ENCODE measurements at regions not wholly inside any gene's neighbourhood (a gene's known extent, or its start where the extent isn't known, plus 50 kb on each side); places are given as distances from the start of the nearest gene placed in this dataset.
A peak's percentile ranks its signal among the peaks of the same experiment; 100 is the strongest.

DNA sequence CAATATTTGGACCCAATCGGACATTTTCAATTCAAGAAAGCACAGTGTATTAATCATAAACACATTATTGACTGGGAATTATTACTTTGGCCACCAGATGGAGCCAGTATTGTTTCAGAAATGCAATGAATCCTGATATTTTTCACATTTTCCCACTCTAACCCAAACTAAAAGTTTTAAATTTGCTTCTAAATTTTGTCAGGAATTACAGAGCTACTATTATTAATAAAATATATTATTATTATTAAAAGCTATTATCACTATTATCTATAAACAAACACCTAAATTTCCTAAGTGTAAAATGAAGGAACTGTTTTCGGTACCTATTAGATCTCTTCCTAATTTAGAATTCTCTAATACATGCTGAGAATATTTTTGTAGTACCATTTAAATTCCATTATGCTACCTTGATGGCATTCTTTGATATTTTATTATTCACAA lies 245.3 kb downstream of the OGFRL1 start:
- TF ChIP-seq EZH2phosphoT487 (IDR thresholded peaks at IDR 0.05; ENCODE audit: low read length) = no peak
- no peak for TF ChIP-seq EZH2 (optimal IDR thresholded peaks at IDR 0.05; ENCODE audit: low read depth, low read length)
- TF ChIP-seq, protein P1, sequence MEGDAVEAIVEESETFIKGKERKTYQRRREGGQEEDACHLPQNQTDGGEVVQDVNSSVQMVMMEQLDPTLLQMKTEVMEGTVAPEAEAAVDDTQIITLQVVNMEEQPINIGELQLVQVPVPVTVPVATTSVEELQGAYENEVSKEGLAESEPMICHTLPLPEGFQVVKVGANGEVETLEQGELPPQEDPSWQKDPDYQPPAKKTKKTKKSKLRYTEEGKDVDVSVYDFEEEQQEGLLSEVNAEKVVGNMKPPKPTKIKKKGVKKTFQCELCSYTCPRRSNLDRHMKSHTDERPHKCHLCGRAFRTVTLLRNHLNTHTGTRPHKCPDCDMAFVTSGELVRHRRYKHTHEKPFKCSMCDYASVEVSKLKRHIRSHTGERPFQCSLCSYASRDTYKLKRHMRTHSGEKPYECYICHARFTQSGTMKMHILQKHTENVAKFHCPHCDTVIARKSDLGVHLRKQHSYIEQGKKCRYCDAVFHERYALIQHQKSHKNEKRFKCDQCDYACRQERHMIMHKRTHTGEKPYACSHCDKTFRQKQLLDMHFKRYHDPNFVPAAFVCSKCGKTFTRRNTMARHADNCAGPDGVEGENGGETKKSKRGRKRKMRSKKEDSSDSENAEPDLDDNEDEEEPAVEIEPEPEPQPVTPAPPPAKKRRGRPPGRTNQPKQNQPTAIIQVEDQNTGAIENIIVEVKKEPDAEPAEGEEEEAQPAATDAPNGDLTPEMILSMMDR (IDR thresholded peaks at IDR 0.05; ENCODE audit: low read length) = peak; percentile 42
- H3K36me3 ChIP-seq (replicated peaks; ENCODE audit: insufficient read depth, low read length) = no peaks in the 10 kb centered on the region
- H4K20me1 ChIP-seq (ENCODE audit: insufficient read depth, low read length) = no peaks in the 10 kb centered on the region
- H3K9me3 ChIP-seq (replicated peaks; ENCODE audit: insufficient read depth, low read length) = no peaks in the 10 kb centered on the region
- no peak overlapping the region for H3K27ac ChIP-seq (ENCODE audit: low read length)
- no peak for DNase-seq
- H3K9ac ChIP-seq (ENCODE audit: low read length) = no peak overlapping the region
- no peak overlapping the region for H2AFZ ChIP-seq (ENCODE audit: low read length)
- H3K4me2 ChIP-seq (ENCODE audit: low read depth, low read length) = no peak overlapping the region
- no peaks in the 10 kb centered on the region for H3K27me3 ChIP-seq (replicated peaks; ENCODE audit: insufficient read depth, low read length)
- H3F3A ChIP-seq (ENCODE audit: insufficient read depth, low read length) = no peaks in the 10 kb centered on the region
- H3K4me1 ChIP-seq (ENCODE audit: low read length) = no peaks in the 10 kb centered on the region
- no peak overlapping the region for H3K4me3 ChIP-seq (ENCODE audit: low read length)
- H3K9me2 ChIP-seq (replicated peaks; ENCODE audit: insufficient read depth, low read length) = no peaks in the 10 kb centered on the region
- H3K79me2 ChIP-seq (ENCODE audit: low read length) = no peaks in the 10 kb centered on the region

DNA sequence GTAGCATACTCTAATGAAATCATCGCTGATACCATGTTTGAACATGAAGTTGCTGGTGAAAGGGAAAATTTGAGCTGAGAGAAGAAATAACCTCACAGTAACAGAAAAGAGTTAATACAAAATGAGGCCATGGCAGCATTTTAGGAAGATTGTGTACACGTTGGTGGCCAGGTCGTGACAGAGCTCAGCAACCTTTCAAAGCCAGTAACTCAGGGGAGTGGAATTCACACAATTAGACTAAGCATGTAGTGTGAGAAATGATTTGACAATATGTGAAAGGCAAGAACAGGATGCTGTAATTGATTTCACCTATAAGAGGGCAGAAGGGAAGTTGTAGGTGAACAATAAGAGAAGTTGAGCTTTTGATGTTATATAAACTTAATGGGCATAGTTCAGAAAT lies 246.3 kb downstream of the OGFRL1 start:
- Histone ChIP-seq H2AFZ (ENCODE audit: low read length) (no peak overlapping the region), H3K36me3 (replicated peaks; ENCODE audit: insufficient read depth, low read length) (no peaks in the 10 kb centered on the region), H3K27me3 (replicated peaks; ENCODE audit: insufficient read depth, low read length) (no peaks in the 10 kb centered on the region), H3K4me2 (ENCODE audit: low read depth, low read length) (no peak overlapping the region), H3K9me2 (replicated peaks; ENCODE audit: insufficient read depth, low read length) (no peaks in the 10 kb centered on the region), H3K9ac (ENCODE audit: low read length) (no peak overlapping the region), H3K27ac (ENCODE audit: low read length) (no peak overlapping the region), H3K4me1 (ENCODE audit: low read length) (no peaks in the 10 kb centered on the region), H4K20me1 (ENCODE audit: insufficient read depth, low read length) (no peaks in the 10 kb centered on the region), H3F3A (ENCODE audit: insufficient read depth, low read length) (no peaks in the 10 kb centered on the region), H3K79me2 (ENCODE audit: low read length) (no peaks in the 10 kb centered on the region), H3K4me3 (ENCODE audit: low read length) (no peak overlapping the region), H3K9me3 (replicated peaks; ENCODE audit: insufficient read depth, low read length) (no peaks in the 10 kb centered on the region)
- DNase-seq = no peak
- TF ChIP-seq, protein P1 (IDR thresholded peaks at IDR 0.05; ENCODE audit: low read length) = no peak
- TF ChIP-seq EZH2phosphoT487 (IDR thresholded peaks at IDR 0.05; ENCODE audit: low read length) (no peak), EZH2 (optimal IDR thresholded peaks at IDR 0.05; ENCODE audit: low read depth, low read length) (no peak)

GRCh38 chr6:71537717-71538116 lies 249.1 kb downstream of the OGFRL1 start:
- Histone ChIP-seq H3K79me2 (ENCODE audit: low read length) (no peaks in the 10 kb centered on the region), H3K4me2 (ENCODE audit: low read depth, low read length) (no peak overlapping the region), H3K27me3 (replicated peaks; ENCODE audit: insufficient read depth, low read length) (no peaks in the 10 kb centered on the region), H3K4me3 (ENCODE audit: low read length) (no peak overlapping the region), H4K20me1 (ENCODE audit: insufficient read depth, low read length) (no peaks in the 10 kb centered on the region), H2AFZ (ENCODE audit: low read length) (no peak overlapping the region), H3K9ac (ENCODE audit: low read length) (no peak overlapping the region), H3K9me3 (replicated peaks; ENCODE audit: insufficient read depth, low read length) (no peaks in the 10 kb centered on the region), H3K9me2 (replicated peaks; ENCODE audit: insufficient read depth, low read length) (no peaks in the 10 kb centered on the region), H3K4me1 (ENCODE audit: low read length) (no peaks in the 10 kb centered on the region), H3K27ac (ENCODE audit: low read length) (no peak overlapping the region), H3K36me3 (replicated peaks; ENCODE audit: insufficient read depth, low read length) (no peaks in the 10 kb centered on the region), H3F3A (ENCODE audit: insufficient read depth, low read length) (no peaks in the 10 kb centered on the region)
- DNase-seq = no peak
- TF ChIP-seq, protein P1 (IDR thresholded peaks at IDR 0.05; ENCODE audit: low read length) = no peak
- TF ChIP-seq EZH2phosphoT487 (IDR thresholded peaks at IDR 0.05; ENCODE audit: low read length) (no peak), EZH2 (optimal IDR thresholded peaks at IDR 0.05; ENCODE audit: low read depth, low read length) (no peak)

Measured in MM.1S (cell line).